Tibial nerve (tissue), 3 donors: ENCODE measurements at regions not wholly inside any gene's neighbourhood (a gene's known extent, or its start where the extent isn't known, plus 50 kb on each side); places are given as distances from the start of the nearest gene placed in this dataset.
"Not testable (repeated sequence)": the region's sequence is repeated elsewhere in the genome, so short reads cannot be mapped to it uniquely, and the experiment has no call there.

Source experiments
- POLR2A ChIP-seq, 2 donors: fragments of 450-650 bp; IDR thresholded peaks; one replicate each; pipeline ENCODE4 v1.6.1; 2017; ENCODE audit warnings: antibody characterized with exemption in 2 of 2, mild to moderate bottlenecking in 2 of 2, moderate library complexity in 2 of 2
- TF ChIP-seq, protein P1 (sequence below), 5 experiments: fragments of 200-600 bp in 3 of 5; fragments of 450-650 bp in 2 of 5; sonication (generic) in 3 of 5; IDR thresholded peaks; one replicate each; pipeline ENCODE4 v1.5.1; 2016 to 2019; ENCODE audit warnings: antibody characterized with exemption in 5 of 5, mild to moderate bottlenecking in 3 of 5, moderate library complexity in 2 of 5

DNA sequence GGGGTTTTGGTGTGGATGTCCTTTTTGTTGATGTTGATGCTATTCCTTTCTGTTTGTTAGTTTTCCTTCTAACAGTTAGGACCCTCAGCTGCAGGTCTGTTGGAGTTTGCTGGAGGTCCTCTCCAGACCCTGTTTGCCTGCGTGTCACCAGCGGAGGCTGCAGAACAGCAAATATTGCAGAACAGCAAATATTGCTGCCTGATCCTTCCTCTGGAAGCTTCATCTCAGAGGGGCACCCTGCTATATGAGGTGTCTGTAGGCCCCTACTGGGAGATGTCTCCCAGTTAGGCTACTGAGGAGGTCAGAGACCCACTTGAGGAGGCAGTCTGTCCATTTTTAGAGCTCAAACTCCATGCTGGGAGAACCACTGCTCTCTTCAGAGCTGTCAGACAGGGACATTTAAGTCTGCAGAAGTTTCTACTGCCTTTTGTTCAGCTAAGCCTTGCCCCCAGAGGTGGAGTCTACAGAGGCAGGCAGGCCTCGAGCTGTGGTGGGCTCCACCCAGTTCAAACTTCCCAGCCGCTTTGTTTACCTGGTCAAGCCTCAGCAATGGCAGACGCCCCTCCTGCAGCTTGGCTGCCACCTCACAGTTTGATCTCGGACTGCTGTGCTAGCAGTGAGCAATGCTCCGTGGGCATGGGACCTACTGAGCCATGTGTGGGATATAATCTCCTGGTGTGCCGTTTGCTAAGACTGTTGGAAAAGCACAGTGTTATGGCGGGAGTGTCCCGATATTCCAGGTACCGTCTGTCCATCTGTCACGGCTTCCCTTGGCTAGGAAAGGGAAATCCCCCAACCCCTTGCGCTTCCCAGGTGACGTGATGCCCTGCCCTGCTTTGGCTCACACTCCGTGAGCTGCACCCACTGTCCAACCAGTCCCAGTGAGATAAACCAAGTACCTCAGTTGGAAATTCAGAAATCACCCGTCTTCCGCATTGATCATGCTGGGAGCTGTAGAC lies 56.4 kb upstream of the CRYM start:
- TF ChIP-seq, protein P1, sequence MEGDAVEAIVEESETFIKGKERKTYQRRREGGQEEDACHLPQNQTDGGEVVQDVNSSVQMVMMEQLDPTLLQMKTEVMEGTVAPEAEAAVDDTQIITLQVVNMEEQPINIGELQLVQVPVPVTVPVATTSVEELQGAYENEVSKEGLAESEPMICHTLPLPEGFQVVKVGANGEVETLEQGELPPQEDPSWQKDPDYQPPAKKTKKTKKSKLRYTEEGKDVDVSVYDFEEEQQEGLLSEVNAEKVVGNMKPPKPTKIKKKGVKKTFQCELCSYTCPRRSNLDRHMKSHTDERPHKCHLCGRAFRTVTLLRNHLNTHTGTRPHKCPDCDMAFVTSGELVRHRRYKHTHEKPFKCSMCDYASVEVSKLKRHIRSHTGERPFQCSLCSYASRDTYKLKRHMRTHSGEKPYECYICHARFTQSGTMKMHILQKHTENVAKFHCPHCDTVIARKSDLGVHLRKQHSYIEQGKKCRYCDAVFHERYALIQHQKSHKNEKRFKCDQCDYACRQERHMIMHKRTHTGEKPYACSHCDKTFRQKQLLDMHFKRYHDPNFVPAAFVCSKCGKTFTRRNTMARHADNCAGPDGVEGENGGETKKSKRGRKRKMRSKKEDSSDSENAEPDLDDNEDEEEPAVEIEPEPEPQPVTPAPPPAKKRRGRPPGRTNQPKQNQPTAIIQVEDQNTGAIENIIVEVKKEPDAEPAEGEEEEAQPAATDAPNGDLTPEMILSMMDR (IDR thresholded peaks at IDR 0.05), result not testable (repeated sequence)
- not testable (repeated sequence) for TF ChIP-seq POLR2A (IDR thresholded peaks at IDR 0.05)
